Omental fat pad (tissue), 3 donors: ENCODE measurements at regions not wholly inside any gene's neighbourhood (a gene's known extent, or its start where the extent isn't known, plus 50 kb on each side); places are given as distances from the start of the nearest gene placed in this dataset.

Experiments
- ATAC-seq: fragments of 150-250 bp; one replicate; pipeline ENCODE4 v1.9.1; 2016; ENCODE audit warnings: mild to moderate bottlenecking, moderate library complexity; ENCODE audit not compliant: low FRiP score
- DNase-seq: peaks from one replicate; pipeline ENCODE4 v3.0.0-alpha.2; 2019; ENCODE audit warnings: low spot score
- TF ChIP-seq, protein P1 (sequence below), 3 donors: fragments of 450-650 bp; IDR thresholded peaks; one replicate each; pipeline ENCODE4 v1.5.1; 2016 to 2017; ENCODE audit warnings: antibody characterized with exemption in 3 of 3, mild to moderate bottlenecking in 3 of 3, moderate library complexity in 2 of 3

DNA sequence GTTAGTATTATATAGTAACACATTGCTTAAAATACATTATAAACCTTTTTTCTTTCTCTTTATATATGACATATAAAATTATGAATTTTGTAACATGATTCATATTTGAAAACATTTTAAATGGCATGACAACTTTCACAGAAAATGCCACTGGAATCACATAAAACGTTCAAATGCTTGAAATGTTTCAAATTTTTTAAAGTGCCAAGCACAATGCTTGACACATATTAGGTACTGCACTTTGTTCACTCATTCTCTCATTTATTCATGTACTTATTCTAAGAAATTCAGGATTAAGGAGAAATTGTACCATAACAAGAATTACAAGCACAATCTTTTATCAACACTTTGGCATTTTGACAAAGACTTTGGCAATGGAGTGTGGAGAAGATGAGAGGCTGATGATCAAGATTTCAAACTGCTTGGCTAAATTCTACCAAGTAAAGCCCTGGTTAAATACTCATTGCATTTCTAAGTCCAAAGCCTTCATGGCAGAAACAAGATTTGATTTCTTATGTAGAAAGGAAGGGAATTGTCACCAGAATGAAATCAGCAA, 232.2 kb downstream of the C12orf50 start:
- TF ChIP-seq, protein P1, sequence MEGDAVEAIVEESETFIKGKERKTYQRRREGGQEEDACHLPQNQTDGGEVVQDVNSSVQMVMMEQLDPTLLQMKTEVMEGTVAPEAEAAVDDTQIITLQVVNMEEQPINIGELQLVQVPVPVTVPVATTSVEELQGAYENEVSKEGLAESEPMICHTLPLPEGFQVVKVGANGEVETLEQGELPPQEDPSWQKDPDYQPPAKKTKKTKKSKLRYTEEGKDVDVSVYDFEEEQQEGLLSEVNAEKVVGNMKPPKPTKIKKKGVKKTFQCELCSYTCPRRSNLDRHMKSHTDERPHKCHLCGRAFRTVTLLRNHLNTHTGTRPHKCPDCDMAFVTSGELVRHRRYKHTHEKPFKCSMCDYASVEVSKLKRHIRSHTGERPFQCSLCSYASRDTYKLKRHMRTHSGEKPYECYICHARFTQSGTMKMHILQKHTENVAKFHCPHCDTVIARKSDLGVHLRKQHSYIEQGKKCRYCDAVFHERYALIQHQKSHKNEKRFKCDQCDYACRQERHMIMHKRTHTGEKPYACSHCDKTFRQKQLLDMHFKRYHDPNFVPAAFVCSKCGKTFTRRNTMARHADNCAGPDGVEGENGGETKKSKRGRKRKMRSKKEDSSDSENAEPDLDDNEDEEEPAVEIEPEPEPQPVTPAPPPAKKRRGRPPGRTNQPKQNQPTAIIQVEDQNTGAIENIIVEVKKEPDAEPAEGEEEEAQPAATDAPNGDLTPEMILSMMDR (IDR thresholded peaks at IDR 0.05), result no peak
- ATAC-seq (peak; percentile 52), DNase-seq (no peak)

GRCh38 chr12:87795555-87795954, 233.6 kb downstream of the C12orf50 start:
- TF ChIP-seq, protein P1 (IDR thresholded peaks at IDR 0.05), result no peak
- DNase-seq (no peak), ATAC-seq (no peak)

DNA sequence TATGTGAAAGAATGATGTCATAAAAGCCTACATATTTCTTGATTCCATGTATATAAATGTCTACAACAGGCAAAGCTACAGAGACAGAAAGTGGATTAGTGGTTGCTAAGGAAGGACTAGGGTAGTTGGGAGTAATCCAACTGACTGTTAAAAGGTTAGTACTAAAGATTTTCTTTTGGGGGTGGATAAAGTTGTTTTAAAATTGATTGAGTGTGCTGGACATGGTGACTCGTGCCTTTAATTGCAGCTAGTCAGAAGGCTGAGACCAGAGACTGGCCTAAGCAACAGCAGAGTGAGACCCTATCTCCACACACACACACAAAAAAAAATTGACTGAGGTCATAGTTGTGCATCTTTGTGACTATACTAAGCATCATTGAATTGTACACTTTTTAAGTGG, 234.3 kb downstream of the C12orf50 start:
- ATAC-seq, result no peak
- TF ChIP-seq, protein P1 (IDR thresholded peaks at IDR 0.05), result no peak
- no peak for DNase-seq

- no peak for DNase-seq
- TF ChIP-seq, protein P1 (IDR thresholded peaks at IDR 0.05), result no peak
- ATAC-seq, result no peak
These were observed 236.1 kb downstream of the C12orf50 start for GRCh38 chr12:87793131-87793530.

- DNase-seq (no peak), ATAC-seq (no peak)
- TF ChIP-seq, protein P1 (IDR thresholded peaks at IDR 0.05), result no peak
These were observed 244.9 kb downstream of the C12orf50 start for GRCh38 chr12:87784350-87784749.

GRCh38 chr12:87783467-87783866, 245.7 kb downstream of the C12orf50 start:
- TF ChIP-seq, protein P1 (IDR thresholded peaks at IDR 0.05), result no peak
- ATAC-seq (peak; percentile 80), DNase-seq (no peak)

DNA sequence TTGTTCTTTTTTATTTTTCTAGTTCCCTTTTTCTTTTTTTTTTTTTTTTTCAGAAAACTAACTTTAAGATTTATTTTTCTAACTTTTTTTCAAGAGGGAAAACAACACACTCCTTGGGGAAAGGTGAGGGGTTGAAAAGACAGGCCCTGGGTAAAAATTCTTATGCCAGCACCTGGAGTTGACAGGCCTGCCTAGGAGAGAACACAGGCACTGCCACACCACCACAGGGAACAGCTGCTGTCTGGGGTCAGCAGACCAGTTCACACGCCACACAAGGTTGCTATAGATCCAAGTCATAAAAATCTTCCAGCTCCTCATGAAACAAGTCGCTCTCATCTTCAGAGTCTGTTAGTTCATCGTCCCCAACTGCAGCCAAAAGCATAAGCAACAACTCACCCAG, 246.4 kb downstream of the C12orf50 start:
- TF ChIP-seq, protein P1 (IDR thresholded peaks at IDR 0.05), result no peak
- ATAC-seq (no peak), DNase-seq (no peak)
